ENCODE measurements at regions not wholly inside any gene's neighbourhood (a gene's known extent, or its start where the extent isn't known, plus 50 kb on each side); places are given as distances from the start of the nearest gene placed in this dataset.

GRCh38 chr17:63139356-63139755 lies 173.3 kb downstream of the TANC2 start:
- Histone ChIP-seq H2AFZ (ENCODE audit: low read depth, low read length) (no peak overlapping the region), H3K9ac (ENCODE audit: low read length) (no peak overlapping the region), H3K27me3 (ENCODE audit: insufficient read depth, low read depth, low read length) (no peaks in the 10 kb centered on the region), H3K36me3 (ENCODE audit: insufficient read depth, low read length) (no peaks in the 10 kb centered on the region), H3K27ac (ENCODE audit: low read length) (no peak overlapping the region), H3K9me3 (ENCODE audit: low read length) (no peaks in the 10 kb centered on the region), H3F3A (ENCODE audit: insufficient read depth, low read length, poor library complexity, severe bottlenecking) (no peaks in the 10 kb centered on the region), H3K4me3 (ENCODE audit: low read length) (no peak overlapping the region), H3K9me2 (ENCODE audit: insufficient read depth, low read length) (no peaks in the 10 kb centered on the region), H4K20me1 (ENCODE audit: insufficient read depth) (no peaks in the 10 kb centered on the region), H3K79me2 (replicated peaks; ENCODE audit: insufficient read depth, low read length) (peaks cover 27% of the 10 kb centered on the region), H3K4me2 (ENCODE audit: low read length) (no peak overlapping the region)
- no peak for TF ChIP-seq RAD21 (conservative IDR thresholded peaks at IDR 0.05)
- TF ChIP-seq REST (IDR thresholded peaks at IDR 0.05; ENCODE audit: borderline replicate concordance): no peak
- no peak for TF ChIP-seq TAF1 (IDR thresholded peaks at IDR 0.05; ENCODE audit: low read depth)
- no peak for TF ChIP-seq CTCF (IDR thresholded peaks at IDR 0.05; ENCODE audit: poor library complexity, severe bottlenecking)
- TF ChIP-seq EZH2 (IDR thresholded peaks at IDR 0.05; ENCODE audit: borderline replicate concordance, insufficient read depth, low read length, poor library complexity, severe bottlenecking): no peak
- no peak for TF ChIP-seq EP300 (conservative IDR thresholded peaks at IDR 0.05; ENCODE audit: poor library complexity, severe bottlenecking)
- TF ChIP-seq MXI1 (conservative IDR thresholded peaks at IDR 0.05; ENCODE audit: poor library complexity, severe bottlenecking): no peak
- no peak for TF ChIP-seq POLR2AphosphoS5 (IDR thresholded peaks at IDR 0.05)
- no peak for TF ChIP-seq SMC3 (conservative IDR thresholded peaks at IDR 0.05; ENCODE audit: poor library complexity)

DNA sequence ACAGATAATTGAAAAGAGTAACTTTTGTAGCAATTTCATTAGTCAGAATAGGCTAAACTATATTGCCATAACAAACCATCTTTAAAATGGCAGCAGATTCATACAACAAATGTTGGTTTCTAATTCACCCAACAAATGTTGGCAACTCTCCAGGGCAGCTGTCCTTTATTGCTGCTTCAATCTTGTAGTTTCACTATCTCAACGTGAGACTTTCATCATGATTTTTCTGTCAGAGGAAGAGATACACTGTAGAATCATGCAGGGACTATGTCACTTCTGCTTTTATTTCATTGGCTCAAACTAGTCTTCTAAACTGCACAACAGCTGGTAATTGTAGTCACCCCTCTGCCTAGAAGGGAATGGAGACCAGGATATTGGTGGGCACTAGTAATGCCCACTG lies 174.2 kb downstream of the TANC2 start:
- no peaks in the 10 kb centered on the region for H3K36me3 ChIP-seq (ENCODE audit: insufficient read depth, low read length)
- H3K9me3 ChIP-seq (ENCODE audit: low read length): no peaks in the 10 kb centered on the region
- H3K79me2 ChIP-seq (replicated peaks; ENCODE audit: insufficient read depth, low read length): peaks cover 34% of the 10 kb centered on the region
- H4K20me1 ChIP-seq (ENCODE audit: insufficient read depth): no peaks in the 10 kb centered on the region
- H3K27ac ChIP-seq (ENCODE audit: low read length): no peak overlapping the region
- no peak overlapping the region for H3K4me2 ChIP-seq (ENCODE audit: low read length)
- H3K4me3 ChIP-seq (ENCODE audit: low read length): no peak overlapping the region
- TF ChIP-seq CTCF (IDR thresholded peaks at IDR 0.05; ENCODE audit: poor library complexity, severe bottlenecking) (no peak), MXI1 (conservative IDR thresholded peaks at IDR 0.05; ENCODE audit: poor library complexity, severe bottlenecking) (no peak), POLR2AphosphoS5 (IDR thresholded peaks at IDR 0.05) (no peak), SMC3 (conservative IDR thresholded peaks at IDR 0.05; ENCODE audit: poor library complexity) (no peak), RAD21 (conservative IDR thresholded peaks at IDR 0.05) (no peak), REST (IDR thresholded peaks at IDR 0.05; ENCODE audit: borderline replicate concordance) (no peak), TAF1 (IDR thresholded peaks at IDR 0.05; ENCODE audit: low read depth) (no peak), EZH2 (IDR thresholded peaks at IDR 0.05; ENCODE audit: borderline replicate concordance, insufficient read depth, low read length, poor library complexity, severe bottlenecking) (no peak), EP300 (conservative IDR thresholded peaks at IDR 0.05; ENCODE audit: poor library complexity, severe bottlenecking) (no peak)
- no peak overlapping the region for H3K9ac ChIP-seq (ENCODE audit: low read length)
- no peaks in the 10 kb centered on the region for H3K27me3 ChIP-seq (ENCODE audit: insufficient read depth, low read depth, low read length)
- H3F3A ChIP-seq (ENCODE audit: insufficient read depth, low read length, poor library complexity, severe bottlenecking): no peaks in the 10 kb centered on the region
- no peak overlapping the region for H2AFZ ChIP-seq (ENCODE audit: low read depth, low read length)
- no peaks in the 10 kb centered on the region for H3K9me2 ChIP-seq (ENCODE audit: insufficient read depth, low read length)
